ENCODE measurements at regions not wholly inside any gene's neighbourhood (a gene's known extent, or its start where the extent isn't known, plus 50 kb on each side); places are given as distances from the start of the nearest gene placed in this dataset.

DNA sequence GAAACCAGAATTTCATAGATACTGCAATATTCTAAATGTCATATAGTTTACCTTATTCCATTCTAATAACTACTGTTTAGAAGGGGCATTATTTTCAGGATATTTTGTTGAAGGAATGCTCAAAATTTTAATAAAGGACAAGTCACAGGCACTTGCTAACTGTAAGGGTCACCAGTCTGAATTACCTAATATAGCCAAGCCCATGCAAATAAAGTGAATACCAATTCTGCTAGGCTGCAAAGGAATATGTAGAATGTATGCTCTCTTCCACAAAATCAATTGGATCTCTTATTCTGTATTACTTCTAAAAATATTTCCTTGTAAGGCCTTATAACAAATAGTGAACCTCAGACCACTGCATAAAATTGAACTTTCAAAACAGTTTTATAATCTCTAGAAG, 52.3 kb upstream of the FAT4 start:
- no peaks in the 10 kb centered on the region for H3K9me3 ChIP-seq (ENCODE audit: control insufficient read depth in 3 of 3, low read length in 3 of 3)
- no peak overlapping the region for H3K9ac ChIP-seq (ENCODE audit: low read depth in 1 of 3, low read length in 3 of 3)
- no peaks in the 10 kb centered on the region for H3K27me3 ChIP-seq (ENCODE audit: control insufficient read depth in 3 of 3, insufficient read depth in 3 of 3, low read length in 3 of 3)
- no peaks in the 10 kb centered on the region for H3K4me1 ChIP-seq (ENCODE audit: control insufficient read depth in 3 of 3, insufficient read depth in 3 of 3, low read length in 3 of 3)
- H3K27ac ChIP-seq (ENCODE audit: low read depth, low read length), result no peak overlapping the region
- no peaks in the 10 kb centered on the region for H3K36me3 ChIP-seq (ENCODE audit: control insufficient read depth in 3 of 3, insufficient read depth in 3 of 3, low read length in 3 of 3)
- no peak overlapping the region for H3K4me3 ChIP-seq (ENCODE audit: low read length in 3 of 3)

DNA sequence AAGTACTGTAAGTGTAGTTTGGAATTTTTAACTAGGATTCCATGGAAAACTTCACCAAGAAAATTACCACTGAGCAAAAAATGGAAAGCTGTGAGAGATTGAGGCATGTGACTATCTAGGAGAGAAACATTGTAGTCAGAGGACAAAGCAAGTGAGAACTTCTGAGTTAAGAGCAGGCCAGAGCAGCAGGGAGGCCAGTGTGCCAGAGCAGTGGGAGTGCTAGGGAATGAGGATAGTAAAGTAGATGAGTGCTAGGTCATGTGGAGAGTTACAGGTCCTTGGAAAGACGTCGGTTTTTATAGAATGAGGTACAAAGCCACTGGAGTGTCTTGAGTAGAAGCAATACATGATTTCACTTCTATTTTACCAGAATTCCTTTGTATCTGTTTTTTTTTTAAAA, 52.7 kb upstream of the FAT4 start:
- Histone ChIP-seq H3K36me3 (ENCODE audit: control insufficient read depth in 3 of 3, insufficient read depth in 3 of 3, low read length in 3 of 3) (no peaks in the 10 kb centered on the region), H3K27ac (ENCODE audit: low read depth, low read length) (no peak overlapping the region), H3K4me3 (ENCODE audit: low read length in 3 of 3) (no peak overlapping the region), H3K9me3 (ENCODE audit: control insufficient read depth in 3 of 3, low read length in 3 of 3) (no peaks in the 10 kb centered on the region), H3K9ac (ENCODE audit: low read depth in 1 of 3, low read length in 3 of 3) (no peak overlapping the region), H3K4me1 (ENCODE audit: control insufficient read depth in 3 of 3, insufficient read depth in 3 of 3, low read length in 3 of 3) (no peaks in the 10 kb centered on the region), H3K27me3 (ENCODE audit: control insufficient read depth in 3 of 3, insufficient read depth in 3 of 3, low read length in 3 of 3) (no peaks in the 10 kb centered on the region)

DNA sequence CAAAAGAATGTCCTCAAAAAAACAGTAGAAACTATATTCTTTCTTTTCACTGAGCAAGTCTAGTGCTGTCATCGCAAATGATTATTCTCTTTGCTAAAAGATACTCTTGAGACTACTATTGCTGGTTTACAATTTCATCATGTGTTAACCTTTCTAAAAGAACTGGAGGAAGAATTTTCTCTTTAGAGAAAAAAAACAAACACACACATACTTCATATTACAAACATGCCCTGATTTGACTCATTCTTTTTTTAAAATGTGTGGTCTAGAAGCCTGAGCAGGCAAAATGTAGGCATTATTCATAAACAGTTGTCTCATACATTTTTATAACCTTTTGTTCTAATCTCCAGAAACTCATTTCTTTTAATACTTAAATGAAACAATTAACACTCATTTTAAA, 60.6 kb upstream of the FAT4 start:
- Histone ChIP-seq H3K4me3 (ENCODE audit: low read length in 3 of 3) (no peak overlapping the region), H3K27ac (ENCODE audit: low read depth, low read length) (no peak overlapping the region), H3K27me3 (ENCODE audit: control insufficient read depth in 3 of 3, insufficient read depth in 3 of 3, low read length in 3 of 3) (no peaks in the 10 kb centered on the region), H3K9ac (ENCODE audit: low read depth in 1 of 3, low read length in 3 of 3) (no peak overlapping the region), H3K4me1 (ENCODE audit: control insufficient read depth in 3 of 3, insufficient read depth in 3 of 3, low read length in 3 of 3) (no peaks in the 10 kb centered on the region), H3K36me3 (ENCODE audit: control insufficient read depth in 3 of 3, insufficient read depth in 3 of 3, low read length in 3 of 3) (no peaks in the 10 kb centered on the region), H3K9me3 (ENCODE audit: control insufficient read depth in 3 of 3, low read length in 3 of 3) (no peaks in the 10 kb centered on the region)

DNA sequence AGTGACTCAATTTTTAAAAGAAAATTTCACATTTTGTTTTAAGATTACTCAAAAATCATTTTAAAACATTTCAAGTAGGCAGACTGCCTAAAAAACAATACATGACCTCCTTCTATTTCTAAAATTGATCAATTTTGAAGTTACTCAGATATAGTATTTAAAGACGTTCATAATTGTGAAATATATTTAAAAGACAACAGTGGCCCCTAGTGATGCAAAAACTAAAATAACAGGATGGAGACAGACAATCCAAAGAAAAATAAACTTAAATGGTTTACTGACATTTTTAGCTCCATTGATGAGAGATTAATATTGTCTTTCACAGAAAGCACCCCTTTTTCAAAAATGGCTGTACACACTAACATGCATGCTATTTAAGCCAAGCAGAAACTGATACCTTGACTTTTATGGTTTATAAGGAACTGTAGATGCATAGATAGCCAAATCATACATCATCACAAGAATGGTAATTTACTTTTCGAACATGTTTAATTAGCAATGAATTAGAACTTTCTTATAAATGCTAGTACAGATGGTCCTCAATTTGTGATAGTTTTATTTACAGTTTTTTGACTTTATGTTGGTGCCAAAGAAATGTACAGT, 69.8 kb upstream of the FAT4 start:
- H3K9ac ChIP-seq (ENCODE audit: low read depth in 1 of 3, low read length in 3 of 3), result no peak overlapping the region
- no peak overlapping the region for H3K4me3 ChIP-seq (ENCODE audit: low read length in 3 of 3)
- no peak overlapping the region for H3K27ac ChIP-seq (ENCODE audit: low read depth, low read length)
- H3K9me3 ChIP-seq (ENCODE audit: control insufficient read depth in 3 of 3, low read length in 3 of 3), result no peaks in the 10 kb centered on the region
- no peaks in the 10 kb centered on the region for H3K4me1 ChIP-seq (ENCODE audit: control insufficient read depth in 3 of 3, insufficient read depth in 3 of 3, low read length in 3 of 3)
- H3K27me3 ChIP-seq (ENCODE audit: control insufficient read depth in 3 of 3, insufficient read depth in 3 of 3, low read length in 3 of 3), result no peaks in the 10 kb centered on the region
- no peaks in the 10 kb centered on the region for H3K36me3 ChIP-seq (ENCODE audit: control insufficient read depth in 3 of 3, insufficient read depth in 3 of 3, low read length in 3 of 3)

DNA sequence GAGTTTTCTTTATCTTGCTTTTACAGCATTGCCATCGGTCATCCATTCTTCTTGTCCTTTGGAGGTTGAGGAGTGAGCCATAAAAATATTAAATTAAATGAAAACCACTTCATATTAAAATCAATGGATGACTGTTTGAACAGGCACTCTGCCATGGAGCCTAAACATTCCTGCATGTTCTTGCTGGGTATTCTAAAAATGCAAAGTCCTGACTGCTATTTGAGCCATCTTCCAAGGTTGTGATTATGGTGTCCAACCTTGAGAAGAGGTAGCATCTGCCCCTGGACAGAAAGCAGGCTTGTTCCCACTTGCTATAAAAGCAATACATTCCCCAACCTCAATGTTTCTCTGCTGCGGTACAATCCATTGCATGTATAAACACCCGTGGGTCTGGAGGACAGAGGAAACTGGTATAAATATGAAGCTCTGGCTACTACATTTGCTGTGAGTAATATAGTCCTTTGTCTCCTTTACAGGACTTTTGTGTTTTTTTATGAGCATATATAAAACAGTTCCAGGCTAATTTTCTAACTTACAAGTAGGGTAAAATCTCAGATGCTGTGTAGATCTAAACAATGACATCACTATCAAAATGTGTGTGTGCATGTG, 70.9 kb upstream of the FAT4 start:
- H3K4me3 ChIP-seq (ENCODE audit: low read length in 3 of 3), result no peak overlapping the region

DNA sequence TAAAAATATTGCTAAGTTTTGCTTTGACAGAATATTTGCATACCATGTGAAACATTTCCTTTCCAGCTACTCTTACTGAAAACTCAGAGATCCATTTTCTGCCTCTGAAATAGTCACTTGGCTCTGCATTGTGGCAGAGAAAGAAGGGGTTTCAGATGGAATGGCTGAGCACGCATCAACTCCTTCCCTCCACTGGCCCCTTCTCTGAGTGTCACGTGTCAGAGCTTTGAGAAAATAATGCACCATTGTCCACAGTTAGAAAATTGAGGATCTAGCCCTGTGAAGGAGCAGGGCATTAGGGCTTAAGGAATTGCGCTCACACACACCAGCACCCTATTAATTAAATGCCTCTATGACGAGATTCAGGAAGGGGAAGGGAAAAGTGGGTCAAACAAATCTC, 78.8 kb upstream of the FAT4 start:
- no peak overlapping the region for H3K27ac ChIP-seq (ENCODE audit: low read depth, low read length)
- H3K27me3 ChIP-seq (ENCODE audit: control insufficient read depth in 3 of 3, insufficient read depth in 3 of 3, low read length in 3 of 3), result no peaks in the 10 kb centered on the region
- H3K9ac ChIP-seq (ENCODE audit: low read depth in 1 of 3, low read length in 3 of 3), result no peak overlapping the region
- H3K9me3 ChIP-seq (ENCODE audit: control insufficient read depth in 3 of 3, low read length in 3 of 3), result no peaks in the 10 kb centered on the region
- H3K36me3 ChIP-seq (ENCODE audit: control insufficient read depth in 3 of 3, insufficient read depth in 3 of 3, low read length in 3 of 3), result no peaks in the 10 kb centered on the region
- no peak overlapping the region for H3K4me3 ChIP-seq (ENCODE audit: low read length in 3 of 3)
- no peaks in the 10 kb centered on the region for H3K4me1 ChIP-seq (ENCODE audit: control insufficient read depth in 3 of 3, insufficient read depth in 3 of 3, low read length in 3 of 3)

More for the DNA sequence above, 70.9 kb upstream of the FAT4 start:
- no peak overlapping the region for H3K9ac ChIP-seq (ENCODE audit: low read depth in 1 of 3, low read length in 3 of 3)
- no peaks in the 10 kb centered on the region for H3K27me3 ChIP-seq (ENCODE audit: control insufficient read depth in 3 of 3, insufficient read depth in 3 of 3, low read length in 3 of 3)
- H3K36me3 ChIP-seq (ENCODE audit: control insufficient read depth in 3 of 3, insufficient read depth in 3 of 3, low read length in 3 of 3), result no peaks in the 10 kb centered on the region
- H3K4me1 ChIP-seq (ENCODE audit: control insufficient read depth in 3 of 3, insufficient read depth in 3 of 3, low read length in 3 of 3), result no peaks in the 10 kb centered on the region
- H3K27ac ChIP-seq (ENCODE audit: low read depth, low read length), result no peak overlapping the region
- H3K9me3 ChIP-seq (ENCODE audit: control insufficient read depth in 3 of 3, low read length in 3 of 3), result no peaks in the 10 kb centered on the region

DNA sequence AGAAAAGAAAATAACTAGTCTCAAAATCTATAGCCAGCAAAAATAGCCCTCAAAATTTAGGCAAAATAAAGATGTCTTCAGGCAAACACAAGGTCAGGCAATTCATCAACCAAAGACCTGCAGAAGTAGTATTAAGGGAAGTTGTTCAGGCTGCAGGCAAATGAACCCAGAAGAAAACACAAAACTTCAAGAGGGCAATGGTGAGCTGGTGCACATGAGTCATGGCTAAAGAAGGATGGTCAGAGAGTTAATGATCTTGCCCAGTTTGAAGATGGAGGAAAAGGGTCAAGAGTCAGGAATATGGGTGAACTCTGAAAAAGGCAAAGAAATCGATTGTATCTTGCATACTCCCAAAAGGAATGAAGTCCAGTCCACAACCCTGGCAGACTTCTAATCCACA, 83.1 kb upstream of the FAT4 start:
- H3K36me3 ChIP-seq (ENCODE audit: control insufficient read depth in 3 of 3, insufficient read depth in 3 of 3, low read length in 3 of 3), result no peaks in the 10 kb centered on the region
- H3K4me1 ChIP-seq (ENCODE audit: control insufficient read depth in 3 of 3, insufficient read depth in 3 of 3, low read length in 3 of 3), result no peaks in the 10 kb centered on the region
- no peak overlapping the region for H3K9ac ChIP-seq (ENCODE audit: low read depth in 1 of 3, low read length in 3 of 3)
- H3K27ac ChIP-seq (ENCODE audit: low read depth, low read length), result no peak overlapping the region
- no peaks in the 10 kb centered on the region for H3K27me3 ChIP-seq (ENCODE audit: control insufficient read depth in 3 of 3, insufficient read depth in 3 of 3, low read length in 3 of 3)
- no peak overlapping the region for H3K4me3 ChIP-seq (ENCODE audit: low read length in 3 of 3)
- H3K9me3 ChIP-seq (ENCODE audit: control insufficient read depth in 3 of 3, low read length in 3 of 3), result no peaks in the 10 kb centered on the region

DNA sequence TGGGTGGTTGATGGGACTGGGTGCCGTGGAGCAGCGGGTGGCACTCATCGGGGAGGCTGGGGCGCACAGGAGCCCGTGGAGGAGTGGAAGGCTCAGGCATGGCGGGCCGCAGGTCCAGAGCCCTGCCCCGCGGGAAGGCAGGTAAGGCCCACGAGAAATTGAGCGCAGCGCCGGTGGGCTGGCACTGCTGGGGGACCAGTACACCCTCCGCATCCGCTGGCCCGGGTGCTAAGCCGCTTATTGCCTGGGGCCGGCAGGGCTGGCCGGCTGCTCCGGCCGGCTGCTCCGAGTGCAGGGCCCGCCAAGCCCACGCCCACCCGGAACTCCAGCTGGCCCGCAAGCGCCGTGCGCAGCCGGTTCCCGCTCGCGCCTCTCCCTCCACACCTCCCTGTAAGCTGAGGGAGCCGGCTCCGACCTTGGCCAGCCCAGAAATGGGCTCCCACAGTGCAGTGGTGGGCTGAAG, 85.1 kb upstream of the FAT4 start:
- Histone ChIP-seq H3K36me3 (ENCODE audit: control insufficient read depth in 3 of 3, insufficient read depth in 3 of 3, low read length in 3 of 3) (no peaks in the 10 kb centered on the region), H3K27me3 (ENCODE audit: control insufficient read depth in 3 of 3, insufficient read depth in 3 of 3, low read length in 3 of 3) (no peaks in the 10 kb centered on the region), H3K9me3 (ENCODE audit: control insufficient read depth in 3 of 3, low read length in 3 of 3) (no peaks in the 10 kb centered on the region), H3K9ac (ENCODE audit: low read depth in 1 of 3, low read length in 3 of 3) (no peak overlapping the region), H3K27ac (ENCODE audit: low read depth, low read length) (no peak overlapping the region), H3K4me1 (ENCODE audit: control insufficient read depth in 3 of 3, insufficient read depth in 3 of 3, low read length in 3 of 3) (no peaks in the 10 kb centered on the region), H3K4me3 (ENCODE audit: low read length in 3 of 3) (no peak overlapping the region)

DNA sequence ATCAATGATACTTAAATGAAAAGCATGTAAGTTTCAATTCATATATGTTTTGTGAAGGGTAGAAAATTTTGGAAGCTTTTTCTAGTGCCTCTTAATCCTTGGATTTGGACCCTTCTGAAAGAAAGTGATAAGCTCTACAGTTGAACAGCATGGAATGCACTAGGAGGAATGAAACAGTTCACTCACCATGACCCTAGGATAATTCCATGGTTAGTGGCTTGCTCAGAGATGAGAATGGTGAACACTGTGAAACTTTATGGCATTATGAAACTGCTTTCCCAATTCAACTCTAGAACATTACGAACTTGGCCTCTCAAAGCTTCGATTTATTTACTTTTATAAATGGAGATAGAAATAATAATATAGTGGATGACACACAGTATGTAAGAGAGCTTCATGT, 88.9 kb upstream of the FAT4 start:
- Histone ChIP-seq H3K27ac (ENCODE audit: low read depth, low read length) (no peak overlapping the region), H3K36me3 (ENCODE audit: control insufficient read depth in 3 of 3, insufficient read depth in 3 of 3, low read length in 3 of 3) (no peaks in the 10 kb centered on the region), H3K27me3 (ENCODE audit: control insufficient read depth in 3 of 3, insufficient read depth in 3 of 3, low read length in 3 of 3) (no peaks in the 10 kb centered on the region), H3K4me3 (ENCODE audit: low read length in 3 of 3) (no peak overlapping the region), H3K9me3 (ENCODE audit: control insufficient read depth in 3 of 3, low read length in 3 of 3) (no peaks in the 10 kb centered on the region), H3K4me1 (ENCODE audit: control insufficient read depth in 3 of 3, insufficient read depth in 3 of 3, low read length in 3 of 3) (no peaks in the 10 kb centered on the region), H3K9ac (ENCODE audit: low read depth in 1 of 3, low read length in 3 of 3) (no peak overlapping the region)

DNA sequence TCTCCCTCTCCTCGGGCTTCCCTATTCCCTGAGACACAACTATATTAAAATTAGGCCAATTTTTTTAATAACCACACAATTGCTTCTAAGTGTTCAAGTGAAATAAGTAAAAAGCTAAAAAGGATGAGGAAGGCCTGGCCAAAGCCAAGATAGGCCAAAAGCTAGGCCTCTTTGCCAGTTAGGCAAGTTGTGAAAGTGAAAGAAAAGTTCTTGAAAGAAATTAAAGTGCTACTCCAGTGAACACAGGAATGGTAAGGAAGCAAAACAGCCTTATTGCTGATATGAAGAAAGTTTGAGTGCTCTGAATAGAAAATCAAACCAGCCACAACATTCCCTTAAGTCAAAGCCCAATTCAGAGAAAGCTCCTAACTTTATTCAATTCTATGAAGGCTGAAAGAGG, 114.2 kb upstream of the FAT4 start:
- no peaks in the 10 kb centered on the region for H3K36me3 ChIP-seq (ENCODE audit: control insufficient read depth in 3 of 3, insufficient read depth in 3 of 3, low read length in 3 of 3)
- no peaks in the 10 kb centered on the region for H3K27me3 ChIP-seq (ENCODE audit: control insufficient read depth in 3 of 3, insufficient read depth in 3 of 3, low read length in 3 of 3)
- H3K4me3 ChIP-seq (ENCODE audit: low read length in 3 of 3), result no peak overlapping the region
- no peak overlapping the region for H3K9ac ChIP-seq (ENCODE audit: low read depth in 1 of 3, low read length in 3 of 3)
- no peak overlapping the region for H3K27ac ChIP-seq (ENCODE audit: low read depth, low read length)
- H3K9me3 ChIP-seq (ENCODE audit: control insufficient read depth in 3 of 3, low read length in 3 of 3), result no peaks in the 10 kb centered on the region
- no peaks in the 10 kb centered on the region for H3K4me1 ChIP-seq (ENCODE audit: control insufficient read depth in 3 of 3, insufficient read depth in 3 of 3, low read length in 3 of 3)

All from skeletal muscle tissue (tissue), 3 donors.